NT2/D1 (cell line): ENCODE measurements at regions not wholly inside any gene's neighbourhood (a gene's known extent, or its start where the extent isn't known, plus 50 kb on each side); places are given as distances from the start of the nearest gene placed in this dataset.

Experiments
- DNase-seq: peaks from one replicate; pipeline ENCODE4 v3.0.0-alpha.2; 2011; ENCODE audit warnings: low read depth, low spot score
- H3K27me3 ChIP-seq: 2 replicates; pipeline ENCODE4 v1.6.0; 2011; ENCODE audit warnings: mild to moderate bottlenecking; ENCODE audit not compliant: insufficient read length, insufficient read depth
- H3K36me3 ChIP-seq: 2 replicates; pipeline ENCODE4 v1.6.1; 2011; ENCODE audit warnings: mild to moderate bottlenecking, low read length, mixed read lengths; ENCODE audit not compliant: insufficient read depth, insufficient read length
- H3K4me1 ChIP-seq: 2 replicates; pipeline ENCODE4 v1.5.1; 2011; ENCODE audit not compliant: insufficient read depth, insufficient read length
- H3K4me3 ChIP-seq: 2 replicates; pipeline ENCODE4 v1.5.1; 2011; ENCODE audit warnings: low read depth; ENCODE audit not compliant: insufficient read length
- H3K9ac ChIP-seq: 2 replicates; pipeline ENCODE4 v1.6.0; 2011; ENCODE audit warnings: low read depth; ENCODE audit not compliant: insufficient read length
- H3K9me3 ChIP-seq: 2 replicates; pipeline ENCODE4 v1.5.1; 2011; ENCODE audit warnings: mild to moderate bottlenecking, low read length; ENCODE audit not compliant: insufficient read depth
- SUZ12 ChIP-seq: IDR thresholded peaks from 2 replicates; pipeline ENCODE4 v1.6.1; 2011; ENCODE audit not compliant: insufficient read length, insufficient read depth; ENCODE audit errors: extremely low read depth
- YY1 ChIP-seq: IDR thresholded peaks from 2 replicates; pipeline ENCODE4 v1.6.1; 2011; ENCODE audit not compliant: insufficient read length, insufficient read depth
- ZNF274 ChIP-seq: IDR thresholded peaks from 2 replicates; pipeline ENCODE4 v1.6.1; 2011; ENCODE audit warnings: mild to moderate bottlenecking, low read depth, low read length

DNA sequence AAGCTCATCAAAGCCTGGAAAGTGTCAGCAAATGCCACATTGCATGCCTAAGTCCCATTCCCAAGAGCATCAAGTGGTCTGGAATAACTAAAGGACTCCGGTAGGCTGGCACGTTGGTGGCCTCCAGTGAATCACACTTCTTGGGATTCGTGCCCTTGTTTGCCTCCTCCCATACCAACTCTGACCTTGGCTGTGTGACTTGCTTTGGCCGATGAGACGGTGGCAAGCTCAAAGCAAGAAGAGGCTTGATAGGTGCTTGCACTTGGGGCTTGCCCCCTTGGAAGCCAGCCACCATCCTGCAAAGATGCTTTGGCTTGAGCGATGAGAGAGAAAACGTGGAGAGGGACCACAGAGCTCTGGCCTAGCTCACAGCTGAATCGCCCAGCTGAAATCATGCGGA is 313.1 kb upstream of the ZFHX3 start:
- H3K4me3 ChIP-seq: no peak overlapping the region
- no peaks in the 10 kb centered on the region for H3K27me3 ChIP-seq
- H3K9me3 ChIP-seq: no peaks in the 10 kb centered on the region
- no peak overlapping the region for H3K9ac ChIP-seq
- peaks cover 4% of the 10 kb centered on the region for H3K4me1 ChIP-seq
- TF ChIP-seq ZNF274 (no peak), SUZ12 (no peak), YY1 (no peak)
- no peak for DNase-seq
- H3K36me3 ChIP-seq: no peaks in the 10 kb centered on the region

DNA sequence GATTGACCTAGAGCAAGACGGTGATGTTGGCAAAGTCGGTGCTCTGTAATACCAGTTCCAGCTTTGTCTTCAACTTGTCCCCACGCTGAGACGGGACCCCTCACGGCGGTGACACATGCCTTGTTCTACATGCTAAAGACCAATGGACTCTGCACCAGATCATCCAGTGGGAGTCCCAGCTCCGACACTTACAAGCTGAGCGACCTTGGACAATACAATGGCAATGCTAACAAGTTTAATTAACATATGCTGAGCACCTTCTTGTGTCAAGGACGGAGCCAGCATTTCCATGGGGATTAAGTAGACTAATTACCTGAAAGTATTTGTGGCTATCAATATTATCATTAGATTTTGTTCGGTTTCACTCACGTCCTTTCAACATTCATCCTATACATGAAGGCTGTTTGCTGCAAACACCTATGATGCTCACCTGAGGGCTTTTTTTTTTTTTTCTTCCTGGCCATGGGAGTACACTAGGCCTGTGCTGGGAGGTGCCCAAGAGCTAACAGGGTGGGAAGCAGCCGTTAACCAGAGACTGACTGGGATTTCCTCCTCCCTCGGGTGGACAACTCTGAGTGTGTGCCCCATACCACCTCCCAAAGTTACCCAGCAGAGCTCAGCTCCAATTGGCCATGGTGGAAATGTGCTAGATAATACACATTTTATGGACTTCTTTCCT is 308.6 kb upstream of the ZFHX3 start:
- DNase-seq: peak; percentile 81
- no peak for TF ChIP-seq SUZ12
- TF ChIP-seq ZNF274: no peak
- TF ChIP-seq YY1: no peak
- Histone ChIP-seq H3K36me3 (no peaks in the 10 kb centered on the region), H3K9me3 (no peaks in the 10 kb centered on the region), H3K9ac (no peak overlapping the region), H3K27me3 (no peaks in the 10 kb centered on the region), H3K4me3 (no peak overlapping the region), H3K4me1 (peaks cover 8% of the 10 kb centered on the region)

DNA sequence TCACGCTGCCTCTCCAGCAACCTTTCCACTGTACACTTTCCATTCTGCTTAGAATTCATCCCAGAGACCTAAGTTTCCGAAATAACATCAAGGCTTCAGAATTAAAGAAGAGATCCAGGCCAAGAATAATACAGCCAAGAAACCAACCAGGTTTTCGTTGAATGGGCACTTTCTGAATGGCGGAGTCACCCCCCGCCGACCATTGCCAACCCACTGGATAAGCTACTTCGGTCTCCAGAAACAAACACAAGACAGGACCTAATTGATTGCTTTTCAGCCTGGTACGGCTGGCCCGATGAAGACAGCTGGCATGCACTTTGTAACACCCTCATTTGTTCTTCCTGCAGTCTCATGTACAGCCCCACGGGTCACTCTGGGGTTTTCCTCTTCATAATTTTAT is 308.1 kb upstream of the ZFHX3 start:
- TF ChIP-seq ZNF274: no peak
- TF ChIP-seq SUZ12: no peak
- TF ChIP-seq YY1: no peak
- no peak for DNase-seq
- no peak overlapping the region for H3K4me3 ChIP-seq
- no peaks in the 10 kb centered on the region for H3K36me3 ChIP-seq
- no peaks in the 10 kb centered on the region for H3K27me3 ChIP-seq
- peaks cover 8% of the 10 kb centered on the region for H3K4me1 ChIP-seq
- H3K9ac ChIP-seq: no peak overlapping the region
- H3K9me3 ChIP-seq: no peaks in the 10 kb centered on the region

DNA sequence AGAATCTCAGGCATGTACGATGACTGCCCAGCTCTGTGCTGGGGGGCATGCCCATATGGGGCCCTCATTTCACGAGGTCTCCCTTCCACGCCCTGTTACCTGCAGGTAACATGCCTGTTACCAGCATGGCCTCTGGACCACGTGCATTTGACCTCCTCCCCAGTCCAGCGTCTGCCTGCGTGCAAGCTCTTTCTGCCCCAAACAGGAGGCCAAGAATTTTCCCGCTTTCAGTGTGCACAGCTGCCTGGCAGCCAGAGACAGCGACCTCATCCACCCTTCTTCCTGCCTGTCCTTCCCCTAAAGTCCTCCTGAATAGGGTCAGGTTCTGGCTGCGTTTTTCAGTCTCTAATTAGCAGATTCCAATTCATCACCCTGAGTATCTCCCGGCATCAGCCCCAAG is 306.5 kb upstream of the ZFHX3 start:
- DNase-seq: no peak

DNA sequence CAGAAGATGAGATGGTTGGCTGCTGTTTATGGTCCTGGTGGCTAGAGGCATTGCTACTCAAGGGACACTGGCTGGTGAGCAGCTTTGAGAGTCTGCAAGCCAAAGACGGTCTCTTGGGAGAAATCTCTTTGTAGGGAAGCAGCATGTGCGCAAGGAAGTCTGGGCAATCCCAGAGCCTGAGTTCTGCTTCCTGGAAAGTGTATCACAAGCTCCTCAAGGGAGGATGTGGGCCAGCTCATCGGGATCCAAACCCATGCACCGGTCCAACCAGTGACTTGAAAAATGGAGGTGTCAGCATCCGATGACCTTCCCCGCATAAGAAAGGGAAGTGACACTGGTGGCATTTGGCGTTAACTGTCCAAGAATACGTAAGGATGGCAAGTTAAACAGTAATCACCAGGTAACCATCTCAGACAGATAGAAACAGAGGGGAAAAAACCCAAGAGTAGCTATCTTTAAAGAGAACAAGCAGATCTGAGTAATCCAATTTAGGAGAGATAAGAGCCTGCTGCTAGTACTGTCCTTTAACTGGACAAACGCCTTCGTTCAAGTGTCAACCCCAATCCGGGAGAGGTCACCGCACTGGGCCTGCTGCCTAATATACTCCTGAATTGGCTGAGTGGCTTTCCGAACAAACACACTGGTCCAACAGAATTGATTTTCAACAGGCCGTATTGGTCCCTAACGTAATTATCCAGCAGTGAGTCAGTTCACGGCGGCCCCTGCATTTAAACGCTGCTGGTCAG is 303.0 kb upstream of the ZFHX3 start:
- H3K4me3 ChIP-seq: no peak overlapping the region
- H3K4me1 ChIP-seq: peaks cover 5% of the 10 kb centered on the region
- no peaks in the 10 kb centered on the region for H3K36me3 ChIP-seq
- no peaks in the 10 kb centered on the region for H3K9me3 ChIP-seq
- H3K27me3 ChIP-seq: no peaks in the 10 kb centered on the region
- TF ChIP-seq SUZ12 (no peak), YY1 (no peak), ZNF274 (no peak)
- DNase-seq: no peak
- H3K9ac ChIP-seq: no peak overlapping the region

More for the DNA sequence above, 306.5 kb upstream of the ZFHX3 start:
- Histone ChIP-seq H3K9ac (no peak overlapping the region), H3K27me3 (no peaks in the 10 kb centered on the region), H3K9me3 (no peaks in the 10 kb centered on the region), H3K4me1 (peaks cover 8% of the 10 kb centered on the region), H3K4me3 (no peak overlapping the region), H3K36me3 (no peaks in the 10 kb centered on the region)
- TF ChIP-seq ZNF274 (no peak), YY1 (no peak), SUZ12 (no peak)

DNA sequence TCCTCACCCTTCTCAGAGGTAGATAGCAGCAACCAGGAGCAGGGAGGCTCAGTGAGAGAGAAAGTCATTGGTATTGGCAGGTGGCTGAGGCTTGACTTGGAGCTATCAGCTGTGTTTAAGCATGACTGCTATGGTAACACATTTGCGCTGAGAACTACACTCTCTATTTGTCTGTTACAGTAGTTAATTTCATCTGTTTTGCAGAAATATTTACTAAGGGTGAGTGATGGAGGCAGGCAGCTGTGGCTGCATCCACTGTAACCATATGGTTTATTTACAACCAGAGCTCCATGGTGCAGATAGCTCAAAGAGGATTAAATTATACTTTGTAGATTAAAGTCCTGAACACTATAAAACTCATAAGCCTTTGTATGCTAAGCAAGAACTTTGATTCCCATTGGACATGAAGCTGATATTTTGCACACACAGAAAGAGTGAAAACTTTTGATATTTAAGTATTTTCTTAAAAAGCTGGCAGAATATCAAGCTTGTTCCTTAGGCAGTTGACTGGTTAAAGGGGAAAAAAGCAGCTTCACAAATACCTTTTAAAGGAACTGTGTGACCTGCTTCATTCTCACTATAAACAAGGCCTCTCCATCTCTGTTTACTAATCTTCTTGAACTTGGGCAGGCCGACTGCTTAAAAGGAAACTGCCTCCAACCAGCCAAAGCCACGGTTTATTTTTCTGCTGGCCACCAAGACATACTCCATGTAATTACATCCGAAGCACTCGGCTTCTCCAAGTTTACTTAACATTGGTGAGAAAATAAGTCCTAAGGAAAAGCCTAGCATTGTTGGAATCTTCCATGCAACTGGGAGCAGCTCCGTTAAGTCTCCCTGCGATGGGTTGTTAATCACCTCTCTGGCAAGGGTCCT is 299.8 kb upstream of the ZFHX3 start:
- Histone ChIP-seq H3K9me3 (no peaks in the 10 kb centered on the region), H3K4me1 (no peaks in the 10 kb centered on the region), H3K27me3 (no peaks in the 10 kb centered on the region), H3K9ac (no peak overlapping the region), H3K4me3 (no peak overlapping the region), H3K36me3 (no peaks in the 10 kb centered on the region)
- DNase-seq: no peak
- TF ChIP-seq SUZ12 (no peak), ZNF274 (no peak), YY1 (no peak)

DNA sequence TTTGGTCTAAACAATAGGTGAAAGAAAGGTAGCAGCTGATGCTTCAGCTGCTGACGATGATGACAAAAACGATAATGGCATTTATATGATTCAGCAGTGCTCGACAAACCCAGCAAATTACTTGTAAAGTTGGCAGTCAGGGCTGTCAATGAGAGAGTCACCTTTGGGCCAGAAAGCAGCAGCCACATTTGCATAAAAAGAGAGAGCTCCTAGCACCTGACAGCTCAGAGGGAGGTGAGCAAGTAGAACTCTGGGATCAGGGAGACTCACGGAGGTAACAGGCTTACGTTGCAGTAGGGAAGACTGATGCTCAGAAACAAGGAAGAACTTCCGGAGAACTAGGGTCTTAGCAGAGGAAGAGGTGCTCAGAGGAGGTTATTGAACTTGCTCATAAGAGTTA is 291.9 kb upstream of the ZFHX3 start:
- H3K36me3 ChIP-seq: no peaks in the 10 kb centered on the region
- no peaks in the 10 kb centered on the region for H3K4me1 ChIP-seq
- TF ChIP-seq SUZ12: no peak
- H3K9me3 ChIP-seq: no peaks in the 10 kb centered on the region
- H3K27me3 ChIP-seq: no peaks in the 10 kb centered on the region
- no peak overlapping the region for H3K4me3 ChIP-seq
- H3K9ac ChIP-seq: no peak overlapping the region
- DNase-seq: no peak
